Neural crest cell (in vitro differentiated cells): ENCODE measurements at regions not wholly inside any gene's neighbourhood (a gene's known extent, or its start where the extent isn't known, plus 50 kb on each side); places are given as distances from the start of the nearest gene placed in this dataset.

Experiments
- DNase-seq: peaks from one replicate; pipeline ENCODE4 v3.0.0; 2021; ENCODE audit warnings: low read depth, mixed read lengths, low spot score
- H3K27ac Mint-ChIP-seq: one replicate; pipeline ENCODE4 v1.8.0; 2021; ENCODE audit warnings: mild to moderate bottlenecking, mixed read lengths; ENCODE audit not compliant: unreplicated experiment
- H3K27me3 Mint-ChIP-seq: 2 replicates; pipeline ENCODE4 v1.8.0; 2021; ENCODE audit warnings: low read depth, mild to moderate bottlenecking, mixed read lengths
- H3K36me3 Mint-ChIP-seq: 2 replicates; pipeline ENCODE4 v1.8.0; 2021; ENCODE audit warnings: low read depth, mild to moderate bottlenecking, mixed read lengths
- H3K4me1 Mint-ChIP-seq: 2 replicates; pipeline ENCODE4 v1.8.0; 2021; ENCODE audit warnings: mixed read lengths
- H3K4me3 Mint-ChIP-seq: one replicate; pipeline ENCODE4 v1.8.0; 2021; ENCODE audit warnings: mild to moderate bottlenecking, mixed read lengths
- H3K9me3 Mint-ChIP-seq: 2 replicates; pipeline ENCODE4 v1.8.0; 2021; ENCODE audit warnings: mixed read lengths
- TF ChIP-seq, protein P1 (sequence below): fragments of 200-600 bp; sonication (generic); conservative IDR thresholded peaks from 2 replicates; pipeline ENCODE4 v1.5.0; 2021; ENCODE audit warnings: antibody characterized with exemption, mild to moderate bottlenecking

DNA sequence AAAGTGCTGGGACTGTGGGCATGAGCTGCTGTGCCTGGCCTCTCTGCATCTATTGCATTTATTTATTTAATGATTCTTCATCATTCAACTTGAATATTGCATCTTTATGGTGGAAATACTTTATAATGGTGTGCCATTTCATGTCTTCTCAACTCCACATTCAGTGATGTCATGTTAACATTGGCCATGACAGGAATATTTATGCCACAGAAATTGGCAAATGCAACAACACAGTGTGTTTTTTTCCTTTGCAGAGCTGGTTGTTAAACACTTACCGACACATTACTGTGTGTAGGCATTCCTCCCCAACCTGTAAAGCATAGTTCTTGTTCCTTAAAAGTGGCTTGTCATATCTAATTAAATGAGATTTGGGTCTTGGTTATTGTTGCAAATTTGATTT, 57.4 kb upstream of the WDR26 start:
- no peaks in the 10 kb centered on the region for H3K4me1 Mint-ChIP-seq
- no peak for DNase-seq
- H3K4me3 Mint-ChIP-seq, result no peak overlapping the region
- peaks cover 2% of the 10 kb centered on the region for H3K36me3 Mint-ChIP-seq
- no peaks in the 10 kb centered on the region for H3K27me3 Mint-ChIP-seq
- peaks cover 4% of the 10 kb centered on the region for H3K9me3 Mint-ChIP-seq
- TF ChIP-seq, protein P1, sequence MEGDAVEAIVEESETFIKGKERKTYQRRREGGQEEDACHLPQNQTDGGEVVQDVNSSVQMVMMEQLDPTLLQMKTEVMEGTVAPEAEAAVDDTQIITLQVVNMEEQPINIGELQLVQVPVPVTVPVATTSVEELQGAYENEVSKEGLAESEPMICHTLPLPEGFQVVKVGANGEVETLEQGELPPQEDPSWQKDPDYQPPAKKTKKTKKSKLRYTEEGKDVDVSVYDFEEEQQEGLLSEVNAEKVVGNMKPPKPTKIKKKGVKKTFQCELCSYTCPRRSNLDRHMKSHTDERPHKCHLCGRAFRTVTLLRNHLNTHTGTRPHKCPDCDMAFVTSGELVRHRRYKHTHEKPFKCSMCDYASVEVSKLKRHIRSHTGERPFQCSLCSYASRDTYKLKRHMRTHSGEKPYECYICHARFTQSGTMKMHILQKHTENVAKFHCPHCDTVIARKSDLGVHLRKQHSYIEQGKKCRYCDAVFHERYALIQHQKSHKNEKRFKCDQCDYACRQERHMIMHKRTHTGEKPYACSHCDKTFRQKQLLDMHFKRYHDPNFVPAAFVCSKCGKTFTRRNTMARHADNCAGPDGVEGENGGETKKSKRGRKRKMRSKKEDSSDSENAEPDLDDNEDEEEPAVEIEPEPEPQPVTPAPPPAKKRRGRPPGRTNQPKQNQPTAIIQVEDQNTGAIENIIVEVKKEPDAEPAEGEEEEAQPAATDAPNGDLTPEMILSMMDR, result no peak
- H3K27ac Mint-ChIP-seq, result no peak overlapping the region

DNA sequence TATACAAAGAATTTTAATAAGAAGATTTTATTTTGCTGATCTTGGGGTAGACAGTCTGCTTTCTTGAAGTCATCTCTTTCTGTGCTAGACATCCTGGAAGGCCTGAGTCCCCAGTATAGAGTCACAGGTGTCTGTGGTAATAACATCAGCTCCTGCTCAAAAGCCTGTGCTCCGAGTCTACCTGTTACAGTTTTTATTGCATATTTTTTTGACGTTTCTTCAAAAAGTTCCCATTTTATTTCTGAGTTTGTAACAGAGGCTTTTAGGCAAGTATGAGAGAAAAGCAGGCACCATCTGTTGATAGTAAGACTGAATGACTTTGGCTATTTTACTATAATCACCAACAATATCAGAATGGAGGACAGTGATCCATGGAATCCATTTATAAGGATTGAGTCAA, 58.0 kb upstream of the WDR26 start:
- H3K4me1 Mint-ChIP-seq, result peaks cover 1% of the 10 kb centered on the region
- DNase-seq, result no peak
- TF ChIP-seq, protein P1, result no peak
- peaks cover 4% of the 10 kb centered on the region for H3K9me3 Mint-ChIP-seq
- H3K4me3 Mint-ChIP-seq, result no peak overlapping the region
- no peaks in the 10 kb centered on the region for H3K27me3 Mint-ChIP-seq
- no peak overlapping the region for H3K27ac Mint-ChIP-seq
- H3K36me3 Mint-ChIP-seq, result peaks cover 2% of the 10 kb centered on the region

DNA sequence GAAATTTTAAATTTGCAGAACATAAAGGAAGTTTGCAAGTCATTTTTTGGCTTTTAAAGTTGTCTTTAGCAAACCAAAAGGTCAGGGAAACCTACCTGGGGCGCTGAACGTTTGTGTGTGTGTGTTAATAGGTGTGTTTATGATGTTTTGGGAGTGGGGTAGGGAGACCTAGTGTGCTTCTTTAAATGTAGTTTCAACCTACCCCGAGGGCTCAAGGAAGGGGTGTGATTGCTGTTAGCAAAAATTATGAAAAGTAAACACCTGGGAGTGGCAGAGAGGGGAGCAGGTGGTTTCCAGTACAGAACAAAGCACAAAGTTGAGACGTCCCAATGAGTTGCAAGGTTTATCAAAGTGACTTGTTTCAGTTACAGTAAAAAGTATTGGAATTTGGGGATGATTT, 58.7 kb upstream of the WDR26 start:
- Mint-ChIP-seq H3K27me3 (no peaks in the 10 kb centered on the region), H3K27ac (peak overlapping the region; percentile 27), H3K9me3 (peaks cover 4% of the 10 kb centered on the region), H3K36me3 (peaks cover 2% of the 10 kb centered on the region), H3K4me3 (no peak overlapping the region), H3K4me1 (peaks cover 7% of the 10 kb centered on the region)
- TF ChIP-seq, protein P1, result no peak
- DNase-seq, result no peak

DNA sequence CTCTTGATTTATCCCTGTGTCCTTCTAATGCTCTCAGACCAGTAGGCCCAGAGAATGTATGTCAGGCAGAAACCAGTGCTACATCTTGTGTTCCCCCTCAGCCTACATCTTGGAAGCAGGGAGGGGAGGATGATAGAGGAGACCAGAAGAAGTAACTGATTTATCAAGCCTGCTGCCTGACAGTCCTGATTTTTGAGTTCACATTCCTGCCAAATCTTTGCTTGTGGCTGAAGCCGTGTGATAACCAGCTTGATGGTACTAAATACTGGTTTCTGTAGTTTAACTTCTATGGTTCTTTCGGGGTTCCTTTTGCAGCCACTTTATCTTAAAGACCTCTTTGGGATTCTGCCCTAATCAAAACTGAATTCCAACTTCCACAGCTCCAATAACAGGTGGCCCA, 59.7 kb upstream of the WDR26 start:
- TF ChIP-seq, protein P1, result no peak
- peaks cover 2% of the 10 kb centered on the region for H3K36me3 Mint-ChIP-seq
- no peaks in the 10 kb centered on the region for H3K27me3 Mint-ChIP-seq
- peaks cover 4% of the 10 kb centered on the region for H3K9me3 Mint-ChIP-seq
- peaks cover 14% of the 10 kb centered on the region for H3K4me1 Mint-ChIP-seq
- H3K4me3 Mint-ChIP-seq, result no peak overlapping the region
- H3K27ac Mint-ChIP-seq, result peak overlapping the region; percentile 36
- DNase-seq, result no peak

DNA sequence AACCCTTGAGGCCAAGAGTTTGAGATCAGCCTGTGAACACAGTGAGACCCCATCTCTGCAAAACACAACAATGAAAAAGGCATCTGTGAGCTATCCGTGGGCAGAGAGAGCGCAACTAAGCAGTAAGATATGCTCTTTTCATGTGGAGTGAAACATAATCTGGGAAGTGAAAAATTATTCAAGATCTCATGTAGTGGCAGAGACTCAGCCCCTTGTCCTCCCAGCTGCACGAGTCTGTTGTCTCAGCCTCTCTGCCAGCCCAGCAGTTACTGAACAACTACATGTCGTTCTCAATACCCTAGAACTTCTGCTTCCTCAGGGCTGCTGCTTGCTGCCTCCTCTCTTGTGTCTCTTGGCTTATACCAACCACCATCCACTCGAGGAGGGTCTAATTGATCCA, 61.3 kb upstream of the WDR26 start:
- DNase-seq, result no peak
- TF ChIP-seq, protein P1, result no peak
- Mint-ChIP-seq H3K4me3 (no peak overlapping the region), H3K36me3 (peaks cover 2% of the 10 kb centered on the region), H3K4me1 (peaks cover 20% of the 10 kb centered on the region), H3K27ac (no peak overlapping the region), H3K9me3 (peaks cover 4% of the 10 kb centered on the region), H3K27me3 (no peaks in the 10 kb centered on the region)

DNA sequence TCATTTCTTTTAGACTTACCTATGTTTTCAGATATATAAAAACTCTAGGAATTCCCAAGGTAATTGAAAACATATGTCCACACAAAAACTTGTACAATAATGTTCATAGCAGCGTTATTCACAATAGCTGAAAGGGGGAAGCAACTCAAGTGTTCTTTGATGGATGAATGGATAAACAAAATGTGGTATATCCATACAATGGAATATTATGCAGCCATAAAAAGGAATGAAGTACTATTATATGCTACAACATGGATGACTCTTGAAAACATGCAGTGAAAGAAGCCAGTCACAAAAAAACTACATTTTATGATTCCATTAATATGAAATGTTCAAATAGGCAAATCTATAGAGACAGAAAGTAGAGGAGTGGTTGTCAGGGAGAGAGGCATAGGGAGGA, 62.2 kb upstream of the WDR26 start:
- Mint-ChIP-seq H3K36me3 (peaks cover 2% of the 10 kb centered on the region), H3K4me3 (no peak overlapping the region), H3K4me1 (peaks cover 24% of the 10 kb centered on the region), H3K27me3 (no peaks in the 10 kb centered on the region), H3K9me3 (peaks cover 4% of the 10 kb centered on the region), H3K27ac (no peak overlapping the region)
- DNase-seq, result no peak
- TF ChIP-seq, protein P1, result no peak
